ENCODE measurements at regions not wholly inside any gene's neighbourhood (a gene's known extent, or its start where the extent isn't known, plus 50 kb on each side); places are given as distances from the start of the nearest gene placed in this dataset.

DNA sequence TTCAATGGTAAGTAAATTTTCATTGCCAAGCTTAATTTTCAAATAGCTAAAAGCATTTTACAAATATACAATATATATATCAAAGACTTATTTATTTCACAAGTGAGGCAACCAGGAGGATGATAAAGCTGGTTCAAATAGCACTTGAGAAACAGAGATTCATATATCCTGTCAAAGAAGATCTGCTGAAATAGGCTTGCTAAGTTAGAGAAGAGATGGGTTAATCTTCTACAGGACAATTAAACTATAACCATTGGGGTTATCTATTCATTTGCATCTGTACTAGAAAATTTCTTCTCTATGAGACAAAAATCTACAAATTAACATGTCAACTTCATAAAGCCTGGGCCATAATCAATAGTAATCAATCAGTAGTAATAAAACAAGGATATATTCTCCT is 637.7 kb upstream of the UBE2E2 start:
- no peak for TF ChIP-seq SIN3A (IDR thresholded peaks at IDR 0.05; ENCODE audit: borderline replicate concordance, insufficient read depth, low read length)
- TF ChIP-seq, protein P1, sequence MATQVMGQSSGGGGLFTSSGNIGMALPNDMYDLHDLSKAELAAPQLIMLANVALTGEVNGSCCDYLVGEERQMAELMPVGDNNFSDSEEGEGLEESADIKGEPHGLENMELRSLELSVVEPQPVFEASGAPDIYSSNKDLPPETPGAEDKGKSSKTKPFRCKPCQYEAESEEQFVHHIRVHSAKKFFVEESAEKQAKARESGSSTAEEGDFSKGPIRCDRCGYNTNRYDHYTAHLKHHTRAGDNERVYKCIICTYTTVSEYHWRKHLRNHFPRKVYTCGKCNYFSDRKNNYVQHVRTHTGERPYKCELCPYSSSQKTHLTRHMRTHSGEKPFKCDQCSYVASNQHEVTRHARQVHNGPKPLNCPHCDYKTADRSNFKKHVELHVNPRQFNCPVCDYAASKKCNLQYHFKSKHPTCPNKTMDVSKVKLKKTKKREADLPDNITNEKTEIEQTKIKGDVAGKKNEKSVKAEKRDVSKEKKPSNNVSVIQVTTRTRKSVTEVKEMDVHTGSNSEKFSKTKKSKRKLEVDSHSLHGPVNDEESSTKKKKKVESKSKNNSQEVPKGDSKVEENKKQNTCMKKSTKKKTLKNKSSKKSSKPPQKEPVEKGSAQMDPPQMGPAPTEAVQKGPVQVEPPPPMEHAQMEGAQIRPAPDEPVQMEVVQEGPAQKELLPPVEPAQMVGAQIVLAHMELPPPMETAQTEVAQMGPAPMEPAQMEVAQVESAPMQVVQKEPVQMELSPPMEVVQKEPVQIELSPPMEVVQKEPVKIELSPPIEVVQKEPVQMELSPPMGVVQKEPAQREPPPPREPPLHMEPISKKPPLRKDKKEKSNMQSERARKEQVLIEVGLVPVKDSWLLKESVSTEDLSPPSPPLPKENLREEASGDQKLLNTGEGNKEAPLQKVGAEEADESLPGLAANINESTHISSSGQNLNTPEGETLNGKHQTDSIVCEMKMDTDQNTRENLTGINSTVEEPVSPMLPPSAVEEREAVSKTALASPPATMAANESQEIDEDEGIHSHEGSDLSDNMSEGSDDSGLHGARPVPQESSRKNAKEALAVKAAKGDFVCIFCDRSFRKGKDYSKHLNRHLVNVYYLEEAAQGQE (IDR thresholded peaks at IDR 0.05; ENCODE audit: insufficient read depth in 1 of 2, low read depth in 2 of 2, low read length in 2 of 2), result no peak
